ENCODE measurements at regions not wholly inside any gene's neighbourhood (a gene's known extent, or its start where the extent isn't known, plus 50 kb on each side); places are given as distances from the start of the nearest gene placed in this dataset.
"Not testable (repeated sequence)": the region's sequence is repeated elsewhere in the genome, so short reads cannot be mapped to it uniquely, and the experiment has no call there.

DNA sequence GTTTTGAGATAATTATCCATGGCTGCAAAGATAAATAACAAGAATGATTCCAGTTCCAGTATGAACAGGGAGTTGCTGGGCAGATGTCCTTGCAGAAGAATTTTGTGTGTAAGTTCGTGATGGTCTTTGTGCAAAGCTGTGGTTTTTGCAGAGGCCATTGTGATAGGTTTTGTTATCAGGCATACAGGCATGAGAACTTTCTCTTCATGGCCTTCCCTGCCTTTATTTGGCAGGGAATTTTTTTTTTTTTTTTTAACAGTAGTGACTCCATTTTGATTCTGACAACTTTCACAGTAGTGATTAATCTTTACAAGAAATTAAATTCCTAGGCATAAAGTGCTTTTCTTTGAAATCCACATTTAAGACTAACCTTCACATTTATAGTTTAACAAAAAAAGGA lies 1999.5 kb upstream of the CDH6 start:
- no peak overlapping the region for H3K9ac ChIP-seq (ENCODE audit: insufficient read depth, low read length)
- no peaks in the 10 kb centered on the region for H4K20me1 ChIP-seq (ENCODE audit: control insufficient read depth, extremely low read depth, insufficient read depth, low read length)
- no peak overlapping the region for H3K27ac ChIP-seq (ENCODE audit: insufficient read depth, low read length)
- DNase-seq (ENCODE audit: low read depth in 2 of 2) = no peak
- no peaks in the 10 kb centered on the region for H3K4me1 ChIP-seq (ENCODE audit: control insufficient read depth, extremely low read depth, insufficient read depth, low read length)
- no peaks in the 10 kb centered on the region for H3K27me3 ChIP-seq (ENCODE audit: control insufficient read depth, insufficient read depth, low read length)
- no peak overlapping the region for H3K4me3 ChIP-seq (replicated peaks in 1 of 4; ENCODE audit: control extremely low read depth in 1 of 4, insufficient read depth in 1 of 4, low read depth in 3 of 4, low read length in 4 of 4)
- H3K79me2 ChIP-seq (ENCODE audit: control insufficient read depth, insufficient read depth, low read length) = no peaks in the 10 kb centered on the region
- no peaks in the 10 kb centered on the region for H3K36me3 ChIP-seq (ENCODE audit: control insufficient read depth, insufficient read depth, low read length)
- H2AFZ ChIP-seq (ENCODE audit: low read length) = no peak overlapping the region
- H3K9me3 ChIP-seq (ENCODE audit: control insufficient read depth, insufficient read depth, low read depth, low read length) = no peaks in the 10 kb centered on the region
- H3K4me2 ChIP-seq (ENCODE audit: extremely low read depth, insufficient read depth, low read length) = no peak overlapping the region
- TF ChIP-seq, protein P1, sequence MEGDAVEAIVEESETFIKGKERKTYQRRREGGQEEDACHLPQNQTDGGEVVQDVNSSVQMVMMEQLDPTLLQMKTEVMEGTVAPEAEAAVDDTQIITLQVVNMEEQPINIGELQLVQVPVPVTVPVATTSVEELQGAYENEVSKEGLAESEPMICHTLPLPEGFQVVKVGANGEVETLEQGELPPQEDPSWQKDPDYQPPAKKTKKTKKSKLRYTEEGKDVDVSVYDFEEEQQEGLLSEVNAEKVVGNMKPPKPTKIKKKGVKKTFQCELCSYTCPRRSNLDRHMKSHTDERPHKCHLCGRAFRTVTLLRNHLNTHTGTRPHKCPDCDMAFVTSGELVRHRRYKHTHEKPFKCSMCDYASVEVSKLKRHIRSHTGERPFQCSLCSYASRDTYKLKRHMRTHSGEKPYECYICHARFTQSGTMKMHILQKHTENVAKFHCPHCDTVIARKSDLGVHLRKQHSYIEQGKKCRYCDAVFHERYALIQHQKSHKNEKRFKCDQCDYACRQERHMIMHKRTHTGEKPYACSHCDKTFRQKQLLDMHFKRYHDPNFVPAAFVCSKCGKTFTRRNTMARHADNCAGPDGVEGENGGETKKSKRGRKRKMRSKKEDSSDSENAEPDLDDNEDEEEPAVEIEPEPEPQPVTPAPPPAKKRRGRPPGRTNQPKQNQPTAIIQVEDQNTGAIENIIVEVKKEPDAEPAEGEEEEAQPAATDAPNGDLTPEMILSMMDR (conservative IDR thresholded peaks at IDR 0.05 in 1 of 2, IDR thresholded peaks at IDR 0.05 in 1 of 2; ENCODE audit: low read depth in 1 of 2, low read length in 2 of 2) = no peak
- no peak for TF ChIP-seq EZH2 (IDR thresholded peaks at IDR 0.05; ENCODE audit: low read length, missing control alignments)

DNA sequence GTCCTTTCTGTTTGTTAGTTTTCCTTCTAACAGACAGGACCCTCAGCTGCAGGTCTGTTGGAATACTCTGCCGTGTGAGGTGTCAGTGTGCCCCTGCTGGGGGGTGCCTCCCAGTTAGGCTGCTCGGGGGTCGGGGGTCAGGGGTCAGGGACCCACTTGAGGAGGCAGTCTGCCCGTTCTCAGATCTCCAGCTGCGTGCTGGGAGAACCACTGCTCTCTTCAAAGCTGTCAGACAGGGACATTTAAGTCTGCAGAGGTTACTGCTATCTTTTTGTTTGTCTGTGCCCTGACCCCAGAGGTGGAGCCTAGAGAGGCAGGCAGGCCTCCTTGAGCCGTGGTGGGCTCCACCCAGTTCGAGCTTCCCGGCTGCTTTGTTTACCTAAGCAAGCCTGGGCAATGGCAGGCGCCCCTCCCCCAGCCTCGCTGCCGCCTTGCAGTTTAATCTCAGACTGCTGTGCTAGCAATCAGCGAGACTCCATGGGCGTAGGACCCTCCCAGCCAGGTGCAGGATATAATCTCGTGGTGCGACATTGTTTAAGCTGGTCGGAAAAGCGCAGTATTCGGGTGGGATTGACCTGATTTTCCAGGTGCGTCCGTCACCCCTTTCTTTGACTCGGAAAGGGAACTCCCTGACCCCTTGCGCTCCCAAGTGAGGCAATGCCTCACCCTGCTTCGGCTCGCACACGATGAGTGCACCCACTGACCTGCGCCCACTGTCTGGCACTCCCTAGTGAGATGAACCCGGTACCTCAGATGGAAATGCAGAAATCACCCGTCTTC lies 2002.0 kb upstream of the CDH6 start:
- not testable (repeated sequence) for H3K79me2 ChIP-seq (ENCODE audit: control insufficient read depth, insufficient read depth, low read length); H3K4me2 ChIP-seq (ENCODE audit: extremely low read depth, insufficient read depth, low read length); H3K9me3 ChIP-seq (ENCODE audit: control insufficient read depth, insufficient read depth, low read depth, low read length); DNase-seq (ENCODE audit: low read depth in 2 of 2); H3K27me3 ChIP-seq (ENCODE audit: control insufficient read depth, insufficient read depth, low read length); H3K36me3 ChIP-seq (ENCODE audit: control insufficient read depth, insufficient read depth, low read length); H2AFZ ChIP-seq (ENCODE audit: low read length); H3K4me3 ChIP-seq (replicated peaks in 1 of 4; ENCODE audit: control extremely low read depth in 1 of 4, insufficient read depth in 1 of 4, low read depth in 3 of 4, low read length in 4 of 4); H3K27ac ChIP-seq (ENCODE audit: insufficient read depth, low read length); H3K4me1 ChIP-seq (ENCODE audit: control insufficient read depth, extremely low read depth, insufficient read depth, low read length); H4K20me1 ChIP-seq (ENCODE audit: control insufficient read depth, extremely low read depth, insufficient read depth, low read length); H3K9ac ChIP-seq (ENCODE audit: insufficient read depth, low read length)

DNA sequence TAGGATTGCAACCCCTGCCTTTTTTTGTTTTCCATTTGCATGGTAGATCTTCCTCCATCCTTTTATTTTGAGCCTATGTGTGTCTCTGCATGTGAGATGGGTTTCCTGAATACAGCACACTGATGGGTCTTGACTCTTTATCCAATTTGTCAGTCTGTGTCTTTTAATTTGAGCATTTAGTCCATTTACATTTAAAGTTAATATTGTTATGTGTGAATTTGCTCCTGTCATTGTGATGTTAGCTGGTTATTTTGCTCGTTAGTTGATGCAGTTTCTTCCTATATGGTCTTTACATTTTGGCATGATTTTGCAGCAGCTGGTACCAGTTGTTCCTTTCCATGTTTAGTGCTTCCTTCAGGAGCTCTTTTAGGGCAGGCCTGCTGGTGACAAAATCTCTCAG lies 2003.1 kb upstream of the CDH6 start:
- not testable (repeated sequence) for H3K79me2 ChIP-seq (ENCODE audit: control insufficient read depth, insufficient read depth, low read length); H3K4me3 ChIP-seq (replicated peaks in 1 of 4; ENCODE audit: control extremely low read depth in 1 of 4, insufficient read depth in 1 of 4, low read depth in 3 of 4, low read length in 4 of 4); DNase-seq (ENCODE audit: low read depth in 2 of 2); H3K4me2 ChIP-seq (ENCODE audit: extremely low read depth, insufficient read depth, low read length); H3K4me1 ChIP-seq (ENCODE audit: control insufficient read depth, extremely low read depth, insufficient read depth, low read length); H3K27ac ChIP-seq (ENCODE audit: insufficient read depth, low read length); H4K20me1 ChIP-seq (ENCODE audit: control insufficient read depth, extremely low read depth, insufficient read depth, low read length); H3K9me3 ChIP-seq (ENCODE audit: control insufficient read depth, insufficient read depth, low read depth, low read length); H3K27me3 ChIP-seq (ENCODE audit: control insufficient read depth, insufficient read depth, low read length); H2AFZ ChIP-seq (ENCODE audit: low read length); H3K36me3 ChIP-seq (ENCODE audit: control insufficient read depth, insufficient read depth, low read length); H3K9ac ChIP-seq (ENCODE audit: insufficient read depth, low read length)

DNA sequence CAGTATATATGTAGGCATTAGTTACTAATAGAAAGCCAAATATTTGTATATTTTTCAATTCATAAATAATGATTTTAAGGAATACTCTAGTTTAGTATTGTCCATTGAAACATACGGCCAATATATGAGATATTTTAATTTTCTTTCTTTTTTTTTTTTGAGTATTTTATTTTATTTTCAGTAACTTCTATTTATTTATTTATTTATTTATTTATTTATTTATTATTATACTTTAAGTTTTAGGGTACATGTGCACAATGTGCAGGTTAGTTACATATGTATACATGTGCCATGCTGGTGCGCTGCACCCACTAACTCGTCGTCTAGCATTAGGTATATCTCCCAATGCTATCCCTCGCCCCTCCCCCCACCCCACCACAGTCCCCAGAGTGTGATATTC lies 2007.1 kb upstream of the CDH6 start:
- H3K9ac ChIP-seq (ENCODE audit: insufficient read depth, low read length); H3K27ac ChIP-seq (ENCODE audit: insufficient read depth, low read length); H3K9me3 ChIP-seq (ENCODE audit: control insufficient read depth, insufficient read depth, low read depth, low read length); H3K79me2 ChIP-seq (ENCODE audit: control insufficient read depth, insufficient read depth, low read length); H4K20me1 ChIP-seq (ENCODE audit: control insufficient read depth, extremely low read depth, insufficient read depth, low read length); H2AFZ ChIP-seq (ENCODE audit: low read length); H3K27me3 ChIP-seq (ENCODE audit: control insufficient read depth, insufficient read depth, low read length); H3K4me3 ChIP-seq (replicated peaks in 1 of 4; ENCODE audit: control extremely low read depth in 1 of 4, insufficient read depth in 1 of 4, low read depth in 3 of 4, low read length in 4 of 4); H3K36me3 ChIP-seq (ENCODE audit: control insufficient read depth, insufficient read depth, low read length); H3K4me1 ChIP-seq (ENCODE audit: control insufficient read depth, extremely low read depth, insufficient read depth, low read length); DNase-seq (ENCODE audit: low read depth in 2 of 2); H3K4me2 ChIP-seq (ENCODE audit: extremely low read depth, insufficient read depth, low read length): not testable (repeated sequence)

Data from fibroblast of lung (primary cell).